HEK293 (cell line): ENCODE measurements at regions not wholly inside any gene's neighbourhood (a gene's known extent, or its start where the extent isn't known, plus 50 kb on each side); places are given as distances from the start of the nearest gene placed in this dataset.

Experiments
- ZXDB ChIP-seq: fragments of 450-650 bp; formaldehyde crosslinking; IDR thresholded peaks from 2 replicates; pipeline ENCODE4 v1.5.1; 2016; ENCODE audit warnings: missing biosample characterization, missing genetic modification characterization
- TF ChIP-seq, protein P1 (sequence below): fragments of 450-650 bp; formaldehyde crosslinking; IDR thresholded peaks from 2 replicates; pipeline ENCODE4 v1.5.1; 2016; ENCODE audit warnings: missing biosample characterization, missing genetic modification characterization

DNA sequence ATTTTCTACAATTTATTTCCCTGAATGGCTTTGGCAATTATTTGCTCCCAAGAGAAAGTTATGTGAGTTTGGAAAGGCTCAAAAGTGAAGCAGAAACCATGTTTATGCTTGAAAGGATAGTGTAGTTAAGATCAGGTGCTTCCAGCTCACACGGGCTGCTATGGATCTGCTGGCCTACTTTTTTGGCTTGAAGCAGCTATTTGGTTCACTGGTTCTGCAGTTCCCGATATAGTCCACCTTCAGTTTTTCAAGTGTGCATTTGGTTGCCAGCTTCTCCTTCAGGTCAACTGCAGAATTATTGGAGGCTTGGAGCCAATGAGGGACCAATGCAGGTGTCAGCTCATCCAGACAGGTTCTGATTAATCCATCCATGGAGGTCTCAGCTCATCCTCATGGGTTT is 484.3 kb upstream of the SEMA3A start:
- no peak for TF ChIP-seq ZXDB
- TF ChIP-seq, protein P1, sequence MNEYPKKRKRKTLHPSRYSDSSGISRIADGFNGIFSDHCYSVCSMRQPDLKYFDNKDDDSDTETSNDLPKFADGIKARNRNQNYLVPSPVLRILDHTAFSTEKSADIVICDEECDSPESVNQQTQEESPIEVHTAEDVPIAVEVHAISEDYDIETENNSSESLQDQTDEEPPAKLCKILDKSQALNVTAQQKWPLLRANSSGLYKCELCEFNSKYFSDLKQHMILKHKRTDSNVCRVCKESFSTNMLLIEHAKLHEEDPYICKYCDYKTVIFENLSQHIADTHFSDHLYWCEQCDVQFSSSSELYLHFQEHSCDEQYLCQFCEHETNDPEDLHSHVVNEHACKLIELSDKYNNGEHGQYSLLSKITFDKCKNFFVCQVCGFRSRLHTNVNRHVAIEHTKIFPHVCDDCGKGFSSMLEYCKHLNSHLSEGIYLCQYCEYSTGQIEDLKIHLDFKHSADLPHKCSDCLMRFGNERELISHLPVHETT (tag by site-specific recombination) = no peak
